ENCODE measurements at regions not wholly inside any gene's neighbourhood (a gene's known extent, or its start where the extent isn't known, plus 50 kb on each side); places are given as distances from the start of the nearest gene placed in this dataset.

GRCh38 chr4:180150818-180151217, 2092.4 kb upstream of the TENM3 start:
- H3K4me1 ChIP-seq (ENCODE audit: insufficient read depth, low read length), result no peaks in the 10 kb centered on the region
- TF ChIP-seq CTCF (IDR thresholded peaks at IDR 0.05; ENCODE audit: borderline replicate concordance, extremely low read depth, low read length, poor library complexity, severe bottlenecking), result peak; percentile 47
- no peak for TF ChIP-seq EZH2 (IDR thresholded peaks at IDR 0.05; ENCODE audit: borderline replicate concordance, low read depth, low read length, severe bottlenecking)
- no peaks in the 10 kb centered on the region for H3K36me3 ChIP-seq (ENCODE audit: insufficient read depth, low read length)
- ATAC-seq (ENCODE audit: insufficient read depth, low read depth) (no peak), DNase-seq (no peak)
- H3K9ac ChIP-seq (ENCODE audit: low read depth, low read length), result no peak overlapping the region
- no peak overlapping the region for H3K4me2 ChIP-seq (ENCODE audit: insufficient read depth, low read length)
- H3K27me3 ChIP-seq (ENCODE audit: insufficient read depth, low read length, poor library complexity), result no peaks in the 10 kb centered on the region
- no peaks in the 10 kb centered on the region for H3K9me3 ChIP-seq (ENCODE audit: insufficient read depth, low read length, severe bottlenecking)
- H3K27ac ChIP-seq (ENCODE audit: low read length), result no peak overlapping the region
- H2AFZ ChIP-seq (ENCODE audit: low read depth, low read length), result no peak overlapping the region
- no peaks in the 10 kb centered on the region for H3K79me2 ChIP-seq (ENCODE audit: insufficient read depth, low read length)
- no peak overlapping the region for H3K4me3 ChIP-seq (ENCODE audit: low read depth in 1 of 2, low read length in 2 of 2)
- H4K20me1 ChIP-seq (ENCODE audit: insufficient read depth, low read length), result no peaks in the 10 kb centered on the region

- Histone ChIP-seq H3K27me3 (ENCODE audit: insufficient read depth, low read length, poor library complexity) (no peaks in the 10 kb centered on the region), H3K36me3 (ENCODE audit: insufficient read depth, low read length) (no peaks in the 10 kb centered on the region)
Measured at GRCh38 chr4:180152831-180153230, 2090.4 kb upstream of the TENM3 start.

GRCh38 chr4:180153587-180153986, 2089.6 kb upstream of the TENM3 start:
- H3K27me3 ChIP-seq (ENCODE audit: insufficient read depth, low read length, poor library complexity), result no peaks in the 10 kb centered on the region
- ATAC-seq (ENCODE audit: insufficient read depth, low read depth) (no peak), DNase-seq (no peak)
- H2AFZ ChIP-seq (ENCODE audit: low read depth, low read length), result no peak overlapping the region
- H3K4me1 ChIP-seq (ENCODE audit: insufficient read depth, low read length), result no peaks in the 10 kb centered on the region
- no peaks in the 10 kb centered on the region for H4K20me1 ChIP-seq (ENCODE audit: insufficient read depth, low read length)
- H3K4me3 ChIP-seq (ENCODE audit: low read depth in 1 of 2, low read length in 2 of 2), result no peak overlapping the region
- H3K27ac ChIP-seq (ENCODE audit: low read length), result no peak overlapping the region
- no peak overlapping the region for H3K9ac ChIP-seq (ENCODE audit: low read depth, low read length)
- no peaks in the 10 kb centered on the region for H3K9me3 ChIP-seq (ENCODE audit: insufficient read depth, low read length, severe bottlenecking)
- H3K79me2 ChIP-seq (ENCODE audit: insufficient read depth, low read length), result no peaks in the 10 kb centered on the region
- no peak overlapping the region for H3K4me2 ChIP-seq (ENCODE audit: insufficient read depth, low read length)
- TF ChIP-seq CTCF (IDR thresholded peaks at IDR 0.05; ENCODE audit: borderline replicate concordance, extremely low read depth, low read length, poor library complexity, severe bottlenecking) (no peak), EZH2 (IDR thresholded peaks at IDR 0.05; ENCODE audit: borderline replicate concordance, low read depth, low read length, severe bottlenecking) (no peak)
- no peaks in the 10 kb centered on the region for H3K36me3 ChIP-seq (ENCODE audit: insufficient read depth, low read length)

More at GRCh38 chr4:180152831-180153230, 2090.4 kb upstream of the TENM3 start:
- Histone ChIP-seq H3K9ac (ENCODE audit: low read depth, low read length) (no peak overlapping the region), H3K9me3 (ENCODE audit: insufficient read depth, low read length, severe bottlenecking) (no peaks in the 10 kb centered on the region), H3K4me2 (ENCODE audit: insufficient read depth, low read length) (no peak overlapping the region), H4K20me1 (ENCODE audit: insufficient read depth, low read length) (no peaks in the 10 kb centered on the region), H2AFZ (ENCODE audit: low read depth, low read length) (no peak overlapping the region), H3K79me2 (ENCODE audit: insufficient read depth, low read length) (no peaks in the 10 kb centered on the region), H3K27ac (ENCODE audit: low read length) (no peak overlapping the region), H3K4me1 (ENCODE audit: insufficient read depth, low read length) (no peaks in the 10 kb centered on the region), H3K4me3 (ENCODE audit: low read depth in 1 of 2, low read length in 2 of 2) (no peak overlapping the region)
- ATAC-seq (ENCODE audit: insufficient read depth, low read depth) (no peak), DNase-seq (no peak)
- TF ChIP-seq CTCF (IDR thresholded peaks at IDR 0.05; ENCODE audit: borderline replicate concordance, extremely low read depth, low read length, poor library complexity, severe bottlenecking) (no peak), EZH2 (IDR thresholded peaks at IDR 0.05; ENCODE audit: borderline replicate concordance, low read depth, low read length, severe bottlenecking) (no peak)

GRCh38 chr4:180156684-180157083, 2086.5 kb upstream of the TENM3 start:
- DNase-seq, result no peak
- TF ChIP-seq EZH2 (IDR thresholded peaks at IDR 0.05; ENCODE audit: borderline replicate concordance, low read depth, low read length, severe bottlenecking), result no peak
- TF ChIP-seq CTCF (IDR thresholded peaks at IDR 0.05; ENCODE audit: borderline replicate concordance, extremely low read depth, low read length, poor library complexity, severe bottlenecking), result no peak
- Histone ChIP-seq H3K79me2 (ENCODE audit: insufficient read depth, low read length) (no peaks in the 10 kb centered on the region), H3K4me2 (ENCODE audit: insufficient read depth, low read length) (no peak overlapping the region), H3K9ac (ENCODE audit: low read depth, low read length) (no peak overlapping the region), H3K4me1 (ENCODE audit: insufficient read depth, low read length) (no peaks in the 10 kb centered on the region), H2AFZ (ENCODE audit: low read depth, low read length) (no peak overlapping the region), H3K4me3 (ENCODE audit: low read depth in 1 of 2, low read length in 2 of 2) (no peak overlapping the region), H3K36me3 (ENCODE audit: insufficient read depth, low read length) (no peaks in the 10 kb centered on the region), H4K20me1 (ENCODE audit: insufficient read depth, low read length) (no peaks in the 10 kb centered on the region), H3K27me3 (ENCODE audit: insufficient read depth, low read length, poor library complexity) (no peaks in the 10 kb centered on the region), H3K9me3 (ENCODE audit: insufficient read depth, low read length, severe bottlenecking) (no peaks in the 10 kb centered on the region), H3K27ac (ENCODE audit: low read length) (no peak overlapping the region)
- no peak for ATAC-seq (ENCODE audit: insufficient read depth, low read depth)
